ENCODE measurements at regions not wholly inside any gene's neighbourhood (a gene's known extent, or its start where the extent isn't known, plus 50 kb on each side); places are given as distances from the start of the nearest gene placed in this dataset.

DNA sequence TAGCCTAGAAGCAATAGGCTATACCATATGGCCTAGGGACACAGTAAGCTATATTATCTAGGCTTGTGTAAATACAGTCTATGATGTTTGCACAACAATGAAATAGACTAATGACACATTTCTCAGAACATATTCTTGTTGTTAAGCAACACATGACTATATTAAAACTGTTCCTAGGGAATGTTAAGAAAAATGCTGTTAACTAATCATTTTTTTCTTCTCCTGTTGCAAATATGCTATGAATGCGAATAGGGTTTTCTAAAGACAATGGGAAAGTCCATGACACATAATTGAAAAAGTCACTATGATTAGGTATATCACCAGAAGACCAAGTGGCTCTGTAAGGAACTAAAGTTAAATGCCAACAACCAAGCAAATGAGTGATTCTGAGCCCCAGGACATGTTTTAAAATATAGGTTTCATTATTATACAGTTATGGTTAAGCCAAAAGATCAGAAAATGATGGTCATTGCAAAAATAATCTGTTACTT lies 454.0 kb upstream of the SORCS1 start:
- no peak for DNase-seq (ENCODE audit: low spot score)

DNA sequence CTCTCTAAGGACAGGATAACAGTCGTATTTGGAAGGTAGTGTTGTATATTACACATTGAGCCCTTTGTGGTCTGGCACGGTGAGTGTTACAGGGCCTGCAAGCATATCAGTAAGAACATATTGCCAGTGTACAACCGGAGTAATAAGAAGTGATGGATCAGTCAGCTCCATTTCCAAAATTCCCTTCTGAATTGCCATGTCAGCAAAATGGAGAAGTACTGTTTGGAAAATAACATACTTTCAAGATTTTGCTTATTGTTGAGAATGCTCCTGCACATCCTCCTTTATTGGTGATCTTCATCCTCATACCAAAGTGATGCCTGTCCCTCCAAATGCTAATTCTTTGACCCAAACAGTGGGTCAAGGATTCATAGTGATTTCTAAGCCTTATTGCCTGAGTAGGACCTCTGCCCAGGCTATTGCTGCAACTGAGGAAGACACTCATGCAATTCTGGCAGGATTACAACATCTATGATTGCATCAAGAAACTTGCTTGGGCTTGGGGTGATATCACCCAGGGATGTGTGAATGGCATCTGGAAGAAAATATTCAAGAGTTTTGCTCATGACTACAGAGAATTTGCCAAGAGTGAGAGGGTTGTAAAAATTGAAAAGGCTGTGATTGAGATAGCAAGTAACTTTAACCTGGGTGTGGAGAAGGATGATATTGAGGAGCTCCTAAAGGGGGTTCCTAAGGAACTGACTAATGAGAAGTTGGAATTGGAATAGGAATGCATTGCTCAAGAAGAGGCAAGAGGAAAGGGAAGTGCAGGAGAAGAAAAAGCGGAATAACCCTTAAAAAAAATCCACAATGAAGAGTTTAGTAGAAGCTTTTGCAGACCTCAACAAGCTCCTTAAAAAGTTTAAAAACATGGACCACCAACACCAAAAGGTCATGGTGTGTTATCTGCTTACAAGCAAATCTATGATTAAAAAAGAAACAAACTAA lies 452.2 kb upstream of the SORCS1 start:
- no peak for DNase-seq (ENCODE audit: low spot score)

- DNase-seq (ENCODE audit: low spot score): no peak
Measured at GRCh38 chr10:107616031-107616430, 451.5 kb upstream of the SORCS1 start.

- DNase-seq (ENCODE audit: low spot score): no peak
Measured at GRCh38 chr10:107614939-107615685, 450.6 kb upstream of the SORCS1 start.

DNA sequence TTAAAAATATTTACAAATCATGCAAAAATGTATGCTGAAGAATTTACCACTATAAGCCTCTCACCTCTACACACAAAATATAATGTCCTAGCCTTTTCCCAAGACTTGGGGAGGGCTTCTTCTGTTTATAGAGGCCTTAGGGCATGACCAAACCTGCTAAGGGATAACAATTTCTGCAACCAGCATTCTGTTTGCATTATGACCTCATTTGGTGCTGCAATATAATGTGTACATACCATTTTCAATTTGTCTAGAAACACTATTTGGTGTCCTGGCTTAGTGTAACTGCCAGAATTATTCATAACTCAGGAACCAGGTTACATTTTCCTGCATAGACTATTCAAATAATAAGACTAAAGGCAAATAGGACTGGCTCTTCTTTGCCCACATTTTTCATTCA lies 446.6 kb upstream of the SORCS1 start:
- no peak for DNase-seq (ENCODE audit: low spot score)

GRCh38 chr10:107589081-107589480 lies 424.6 kb upstream of the SORCS1 start:
- DNase-seq (ENCODE audit: low spot score): no peak

- DNase-seq (ENCODE audit: low spot score): no peak
Measured at GRCh38 chr10:107585630-107586029, 421.1 kb upstream of the SORCS1 start.

DNA sequence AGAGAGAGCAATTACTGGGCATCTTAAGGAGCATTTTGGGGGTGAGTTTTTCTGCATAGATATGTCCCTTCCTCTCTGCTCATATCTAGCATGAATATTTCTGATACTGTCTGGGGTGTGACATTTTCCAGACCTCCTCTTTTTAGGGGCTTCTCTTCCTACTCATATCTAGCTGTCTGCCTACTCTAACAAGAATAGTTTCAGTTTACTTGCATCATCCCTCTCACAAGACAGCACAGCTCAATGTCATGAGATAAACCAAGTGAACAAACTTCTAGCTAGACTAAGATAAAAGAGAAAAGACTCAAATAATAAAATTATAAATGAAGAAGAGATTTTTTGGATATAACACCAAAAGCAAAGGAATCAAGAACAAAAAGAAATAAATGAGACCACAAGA lies 419.5 kb upstream of the SORCS1 start:
- DNase-seq (ENCODE audit: low spot score): no peak

DNA sequence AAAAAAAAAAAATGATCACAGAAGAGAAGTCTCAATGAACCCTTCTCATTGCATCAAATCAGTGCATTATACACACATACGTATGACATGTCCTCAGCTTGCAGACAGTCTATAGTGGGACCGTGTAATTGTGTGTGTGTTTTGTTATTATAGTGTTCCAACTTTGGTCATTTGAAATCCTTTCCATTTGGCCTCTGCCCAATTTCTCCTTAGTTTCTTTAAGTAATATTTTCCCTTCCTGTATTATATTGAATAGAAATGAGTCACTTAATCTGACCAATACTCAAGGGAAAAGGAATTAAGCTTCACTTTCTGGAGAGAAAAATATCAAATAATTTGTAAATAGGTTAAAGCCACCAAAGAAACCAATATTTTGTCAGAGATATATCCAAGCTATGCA lies 415.5 kb upstream of the SORCS1 start:
- DNase-seq (ENCODE audit: low spot score): no peak

DNA sequence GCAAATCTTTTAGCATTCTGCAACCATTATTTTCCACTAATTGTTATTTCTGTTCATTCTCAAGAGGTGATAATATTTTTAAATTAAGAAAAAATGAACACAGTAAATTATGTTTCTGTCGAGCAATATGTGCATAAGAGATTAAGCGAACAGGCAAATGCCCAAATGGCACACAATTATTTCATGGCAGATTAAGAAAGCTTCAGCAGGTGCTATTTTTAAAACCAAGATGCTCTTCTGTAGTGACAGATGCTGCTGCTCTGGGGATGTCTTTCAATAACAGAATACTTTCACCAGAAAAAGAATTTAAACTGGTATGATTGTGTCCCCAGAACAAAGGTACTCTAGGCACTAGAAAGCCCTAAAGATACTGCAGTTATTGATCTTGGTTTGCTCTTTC lies 412.7 kb upstream of the SORCS1 start:
- DNase-seq (ENCODE audit: low spot score): peak; percentile 6

GRCh38 chr10:107576746-107577145 lies 412.2 kb upstream of the SORCS1 start:
- peak; percentile 43 for DNase-seq (ENCODE audit: low spot score)

GRCh38 chr10:107565014-107565413 lies 400.5 kb upstream of the SORCS1 start:
- DNase-seq (ENCODE audit: low spot score): no peak

- no peak for DNase-seq (ENCODE audit: low spot score)
Measured at GRCh38 chr10:107561136-107561650, 396.7 kb upstream of the SORCS1 start.

- no peak for DNase-seq (ENCODE audit: low spot score)
Measured at GRCh38 chr10:107557916-107558315, 393.4 kb upstream of the SORCS1 start.

DNA sequence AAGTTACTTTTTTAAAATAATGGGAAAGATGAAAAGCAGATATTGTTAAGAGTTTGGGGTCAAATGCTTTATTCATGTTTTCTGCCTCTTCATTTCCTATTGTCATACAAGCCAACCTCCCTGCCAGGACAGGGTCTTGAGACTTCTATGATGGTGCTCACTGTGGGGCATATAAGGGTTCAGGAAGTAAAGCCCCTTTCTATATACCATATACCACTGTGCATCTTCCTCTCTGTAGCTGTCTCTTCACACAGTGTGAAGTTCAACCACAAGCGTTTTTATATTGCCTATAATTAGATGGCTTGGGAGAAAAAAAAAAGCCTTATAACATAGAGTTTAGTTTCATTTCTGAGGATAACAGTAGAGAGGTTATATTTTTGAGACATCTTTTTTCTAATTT lies 389.8 kb upstream of the SORCS1 start:
- DNase-seq (ENCODE audit: low spot score): no peak

- no peak for DNase-seq (ENCODE audit: low spot score)
Measured at GRCh38 chr10:107553470-107553869, 389.0 kb upstream of the SORCS1 start.

- DNase-seq (ENCODE audit: low spot score): no peak
Measured at GRCh38 chr10:107552963-107553362, 388.5 kb upstream of the SORCS1 start.

DNA sequence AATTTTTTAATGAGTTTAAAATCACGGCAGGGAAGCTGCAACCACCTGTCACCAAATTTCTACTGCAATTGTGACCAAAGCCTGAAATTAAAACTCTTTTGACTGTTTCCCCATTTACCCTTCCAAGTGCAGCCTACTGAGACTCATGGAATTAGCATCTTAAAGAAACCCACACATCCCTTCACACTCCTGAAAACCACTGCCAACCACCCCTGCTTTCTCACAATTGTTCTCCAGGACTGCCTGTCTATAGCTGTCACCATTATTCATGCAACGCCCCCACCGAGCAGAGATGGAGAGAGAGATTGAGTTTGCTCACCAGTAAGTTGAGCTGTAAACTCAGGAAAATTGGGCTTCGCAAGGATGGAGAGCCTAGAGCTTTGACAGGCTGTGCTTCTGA lies 383.8 kb upstream of the SORCS1 start:
- no peak for DNase-seq (ENCODE audit: low spot score)

GRCh38 chr10:107546986-107547385 lies 382.5 kb upstream of the SORCS1 start:
- DNase-seq (ENCODE audit: low spot score): no peak

- DNase-seq (ENCODE audit: low spot score): no peak
Measured at GRCh38 chr10:107546284-107546683, 381.8 kb upstream of the SORCS1 start.

DNA sequence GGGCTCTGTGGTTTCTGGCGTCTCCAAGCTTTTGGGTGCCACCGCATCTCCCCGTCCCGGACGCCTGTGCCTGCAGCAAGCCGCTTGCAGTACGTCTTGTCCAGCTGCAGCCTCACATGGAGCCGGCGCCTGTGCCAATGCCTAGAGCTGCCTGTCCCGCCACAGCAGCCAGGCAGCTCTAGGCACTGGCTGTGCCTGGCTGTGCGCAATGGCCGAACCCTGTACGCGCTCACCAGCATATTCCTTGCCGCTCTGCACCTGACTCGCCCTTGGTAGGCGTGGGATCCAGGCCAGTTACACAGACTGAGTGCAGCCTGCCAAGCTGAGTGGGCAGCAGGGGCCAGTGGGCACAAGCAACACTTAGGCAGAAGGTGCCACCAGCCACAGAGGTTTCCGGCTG lies 381.2 kb upstream of the SORCS1 start:
- DNase-seq (ENCODE audit: low spot score): no peak

DNA sequence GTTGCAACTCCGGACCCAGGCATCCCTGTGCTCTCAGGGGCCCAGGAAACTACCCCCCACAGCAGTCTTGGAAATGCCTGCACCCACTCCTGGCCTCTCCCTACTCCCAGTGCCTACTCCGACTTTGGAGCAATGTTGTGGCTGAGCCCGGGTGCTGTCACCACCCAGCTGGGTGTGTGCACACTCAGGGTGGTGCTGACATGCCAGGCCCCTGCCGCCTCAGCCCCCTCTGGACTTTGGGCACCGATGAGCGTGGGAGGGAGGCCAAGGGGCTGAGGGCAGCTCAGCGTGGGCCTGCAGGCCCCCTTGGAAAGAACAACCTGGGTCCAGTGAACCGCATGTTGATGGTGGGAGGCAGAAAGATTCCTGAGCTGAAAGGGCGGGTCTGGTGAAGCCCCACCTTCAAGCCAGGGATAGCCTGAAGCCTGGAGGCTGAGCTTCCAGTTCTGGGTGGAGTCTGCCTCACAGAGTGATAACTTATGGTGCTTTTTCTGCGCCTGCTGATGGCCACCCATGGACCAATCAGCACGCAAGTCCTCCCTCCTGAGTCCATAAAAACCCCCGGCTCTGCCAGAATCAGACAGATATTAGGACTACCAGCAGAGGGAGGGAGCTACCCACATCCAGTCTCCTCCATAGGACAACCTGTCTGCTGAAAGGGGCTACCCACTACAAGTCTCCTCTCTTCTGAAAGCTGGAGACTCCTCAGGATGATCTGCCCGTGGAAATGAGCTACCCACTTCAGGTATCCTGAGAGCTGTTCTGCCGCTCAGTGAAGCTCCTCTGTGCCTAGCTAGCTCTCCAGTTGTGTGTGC lies 380.4 kb upstream of the SORCS1 start:
- no peak for DNase-seq (ENCODE audit: low spot score)
